Endothelial cell of umbilical vein (primary cell): ENCODE measurements at regions not wholly inside any gene's neighbourhood (a gene's known extent, or its start where the extent isn't known, plus 50 kb on each side); places are given as distances from the start of the nearest gene placed in this dataset.
"Not testable (repeated sequence)": the region's sequence is repeated elsewhere in the genome, so short reads cannot be mapped to it uniquely, and the experiment has no call there.

Experiments
- BruUV-seq: library from RNA; stranded (reverse); fragments of 400-500 nt; replicated peaks from 2 replicates; lab custom pipeline; 2021; lab: Mats Ljungman, UMichigan
- CTCF ChIA-PET: fragments of 300-600, 350-600 bp; sonication (Branson Sonifier 250); formaldehyde crosslinking; loops from one replicate; lab custom pipeline; 2021; ENCODE audit warnings: antibody characterized with exemption, inconsistent platforms; lab: Charles Lee
- POLR2A ChIA-PET: fragments of 300-600, 350-600 bp; sonication (Branson Sonifier 250); formaldehyde crosslinking; loops from one replicate; lab custom pipeline; 2021; ENCODE audit warnings: antibody characterized with exemption, inconsistent platforms; lab: Charles Lee
- DNase-seq: peaks from one replicate; pipeline ENCODE4 v3.0.0-alpha.2; 2011; ENCODE audit warnings: low read depth, low spot score
- FAIRE-seq: peaks from 2 replicates; lab custom pipeline; 2011; peaks lifted over from hg19 to GRCh38; lab: Jason Lieb, UNC
- H2AFZ ChIP-seq: 2 replicates; pipeline ENCODE4 v1.6.0; 2012; ENCODE audit warnings: low read depth, low read length, control low read depth, inconsistent platforms
- H3K27ac ChIP-seq: 2 replicates; pipeline ENCODE4 v1.5.1; 2011; ENCODE audit warnings: low read depth, mild to moderate bottlenecking, control low read depth, low read length, moderate library complexity; ENCODE audit not compliant: insufficient read depth
- H3K27me3 ChIP-seq, 2 experiments: 2 replicates each; pipeline versions ENCODE4 v1.6.0 to v1.6.1; 2011; ENCODE audit warnings: low read length in 2 of 2, mixed read lengths in 1 of 2; ENCODE audit not compliant: control insufficient read depth in 2 of 2, insufficient read depth in 2 of 2
- H3K36me3 ChIP-seq, 2 experiments: 2 replicates in 1 of 2; 3 replicates in 1 of 2; pipeline ENCODE4 v1.5.1; 2011; ENCODE audit warnings: low read length in 2 of 2, mild to moderate bottlenecking in 1 of 2, moderate library complexity in 1 of 2; ENCODE audit not compliant: control insufficient read depth in 2 of 2, insufficient read depth in 2 of 2; ENCODE audit errors: extremely low read depth in 1 of 2
- H3K4me1 ChIP-seq: 3 replicates; pipeline ENCODE4 v1.5.1; 2011; ENCODE audit warnings: mild to moderate bottlenecking, low read length; ENCODE audit not compliant: control insufficient read depth, insufficient read depth; ENCODE audit errors: extremely low read depth
- H3K4me2 ChIP-seq: 2 replicates; pipeline ENCODE4 v1.6.1; 2011; ENCODE audit warnings: low read length, control low read depth, mixed read lengths; ENCODE audit not compliant: insufficient read depth
- H3K4me3 ChIP-seq, 3 experiments: fragments of 200-600 bp in 1 of 3; sonication (generic), shearing (Covaris generic) in 1 of 3; replicated peaks in 1 of 3; 2 replicates each; pipeline ENCODE4 v1.5.1; 2011 to 2016; ENCODE audit warnings: control low read depth in 3 of 3, low read length in 3 of 3, mild to moderate bottlenecking in 2 of 3, inconsistent platforms in 1 of 3, low read depth in 1 of 3, moderate library complexity in 1 of 3; ENCODE audit not compliant: insufficient read depth in 1 of 3
- H3K79me2 ChIP-seq: 2 replicates; pipeline ENCODE4 v1.6.0; 2012; ENCODE audit warnings: low read length, inconsistent platforms; ENCODE audit not compliant: control insufficient read depth, insufficient read depth
- H3K9ac ChIP-seq: replicated peaks from 2 replicates; pipeline ENCODE3; 2011; ENCODE audit warnings: low read length, control low read depth; ENCODE audit not compliant: insufficient read depth; ENCODE audit errors: extremely low read depth
- H3K9me1 ChIP-seq: replicated peaks from 3 replicates; pipeline ENCODE4 v1.6.0; 2011; ENCODE audit warnings: mild to moderate bottlenecking, low read length; ENCODE audit not compliant: control insufficient read depth, insufficient read depth; ENCODE audit errors: extremely low read depth
- H3K9me3 ChIP-seq: replicated peaks from 2 replicates; pipeline ENCODE4 v1.5.1; 2012; ENCODE audit warnings: low read length, inconsistent platforms; ENCODE audit not compliant: control insufficient read depth, insufficient read depth
- H4K20me1 ChIP-seq: replicated peaks from 2 replicates; pipeline ENCODE3; 2011; ENCODE audit warnings: mild to moderate bottlenecking, low read length; ENCODE audit not compliant: control insufficient read depth, insufficient read depth; ENCODE audit errors: extremely low read depth
- dilution Hi-C: fragments of 300-500 bp; cut with MboI; formaldehyde crosslinking; loops from one replicate; pipeline ENCODE4 v1.15.0; 2019; ENCODE audit warnings: low sequenced_read_pairs; ENCODE audit not compliant: extremely low pct_ligation_motif_present
- intact Hi-C: fragments of 100-400 bp; cut with micrococcal nuclease; formaldehyde crosslinking; loops from one replicate; pipeline ENCODE4 v1.10.0; 2022

DNA sequence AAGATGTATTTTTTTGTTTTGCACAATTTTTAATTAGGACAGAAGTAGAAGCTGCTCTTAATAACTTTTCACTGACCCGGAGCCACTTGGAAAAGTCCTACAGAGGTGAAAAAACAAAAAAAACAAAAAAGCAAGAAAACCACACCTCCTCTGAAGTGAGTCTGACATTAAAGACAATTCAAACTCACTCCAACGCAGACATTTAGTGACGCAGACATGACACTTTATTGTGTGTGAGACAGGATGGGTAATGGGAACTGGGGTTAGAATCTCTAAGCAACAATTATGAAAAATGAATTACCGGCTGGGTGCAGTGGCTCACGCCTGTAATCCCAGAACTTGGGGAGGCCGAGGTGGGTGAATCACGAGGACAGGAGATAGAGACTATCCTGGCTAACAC lies 370.0 kb upstream of the SPATA31A3 start:
- H3K27ac ChIP-seq, H3K79me2 ChIP-seq, dilution Hi-C loops, FAIRE-seq, H3K4me1 ChIP-seq, H3K36me3 ChIP-seq, H3K4me3 ChIP-seq, CTCF ChIA-PET, DNase-seq, H3K27me3 ChIP-seq, POLR2A ChIA-PET, H3K9ac ChIP-seq, H3K4me2 ChIP-seq, H2AFZ ChIP-seq, H3K9me3 ChIP-seq, H4K20me1 ChIP-seq, H3K9me1 ChIP-seq, BruUV-seq, intact Hi-C loops: not testable (repeated sequence)

DNA sequence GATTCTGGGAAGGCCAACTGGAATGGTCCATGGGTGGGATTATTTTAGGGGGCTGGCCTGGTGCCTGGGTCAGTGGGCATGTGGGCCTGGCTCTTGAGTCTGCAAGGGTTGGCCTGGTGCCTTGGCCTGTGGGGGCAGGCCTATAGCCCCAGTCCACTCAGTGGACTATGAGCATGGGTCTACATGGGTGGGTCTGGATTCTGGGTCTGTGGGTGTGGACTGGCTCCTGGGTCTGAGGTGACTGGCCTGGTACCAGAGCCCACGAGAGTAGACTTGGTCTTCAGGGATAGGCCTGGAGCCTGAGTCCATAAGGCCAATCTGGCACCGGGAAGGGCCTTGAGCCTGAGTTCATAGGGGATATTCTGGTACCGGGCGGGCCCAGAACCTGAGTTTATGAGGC lies 361.6 kb upstream of the SPATA31A3 start:
- DNase-seq, FAIRE-seq, H3K27ac ChIP-seq, POLR2A ChIA-PET, dilution Hi-C loops, CTCF ChIA-PET, H3K9me3 ChIP-seq, H3K4me1 ChIP-seq, H3K4me2 ChIP-seq, H3K27me3 ChIP-seq, BruUV-seq, H3K4me3 ChIP-seq, intact Hi-C loops, H3K36me3 ChIP-seq, H3K9ac ChIP-seq, H3K9me1 ChIP-seq, H3K79me2 ChIP-seq, H2AFZ ChIP-seq, H4K20me1 ChIP-seq: not testable (repeated sequence)

DNA sequence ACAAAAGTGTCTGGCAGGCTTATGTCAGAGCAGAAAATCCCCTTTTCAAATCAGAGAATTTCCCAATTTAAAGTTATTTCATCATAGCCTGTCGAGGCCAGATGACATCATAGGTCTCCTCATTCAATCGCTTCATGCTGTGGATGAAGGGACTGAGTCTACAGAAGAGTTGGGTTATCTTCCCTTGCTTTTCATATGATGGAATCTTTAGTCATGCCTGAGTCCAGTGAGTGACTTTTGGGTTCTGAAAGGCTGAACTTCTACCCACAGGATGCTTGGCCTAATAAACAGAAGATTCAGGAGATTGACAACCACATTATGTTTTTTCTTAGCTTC lies 357.0 kb upstream of the SPATA31A3 start:
- H2AFZ ChIP-seq, CTCF ChIA-PET, H3K9ac ChIP-seq, H3K9me1 ChIP-seq, H4K20me1 ChIP-seq, H3K4me2 ChIP-seq, DNase-seq, H3K27ac ChIP-seq, H3K27me3 ChIP-seq, H3K4me1 ChIP-seq, BruUV-seq, H3K79me2 ChIP-seq, H3K4me3 ChIP-seq, POLR2A ChIA-PET, FAIRE-seq, H3K9me3 ChIP-seq, intact Hi-C loops, H3K36me3 ChIP-seq, dilution Hi-C loops: not testable (repeated sequence)

DNA sequence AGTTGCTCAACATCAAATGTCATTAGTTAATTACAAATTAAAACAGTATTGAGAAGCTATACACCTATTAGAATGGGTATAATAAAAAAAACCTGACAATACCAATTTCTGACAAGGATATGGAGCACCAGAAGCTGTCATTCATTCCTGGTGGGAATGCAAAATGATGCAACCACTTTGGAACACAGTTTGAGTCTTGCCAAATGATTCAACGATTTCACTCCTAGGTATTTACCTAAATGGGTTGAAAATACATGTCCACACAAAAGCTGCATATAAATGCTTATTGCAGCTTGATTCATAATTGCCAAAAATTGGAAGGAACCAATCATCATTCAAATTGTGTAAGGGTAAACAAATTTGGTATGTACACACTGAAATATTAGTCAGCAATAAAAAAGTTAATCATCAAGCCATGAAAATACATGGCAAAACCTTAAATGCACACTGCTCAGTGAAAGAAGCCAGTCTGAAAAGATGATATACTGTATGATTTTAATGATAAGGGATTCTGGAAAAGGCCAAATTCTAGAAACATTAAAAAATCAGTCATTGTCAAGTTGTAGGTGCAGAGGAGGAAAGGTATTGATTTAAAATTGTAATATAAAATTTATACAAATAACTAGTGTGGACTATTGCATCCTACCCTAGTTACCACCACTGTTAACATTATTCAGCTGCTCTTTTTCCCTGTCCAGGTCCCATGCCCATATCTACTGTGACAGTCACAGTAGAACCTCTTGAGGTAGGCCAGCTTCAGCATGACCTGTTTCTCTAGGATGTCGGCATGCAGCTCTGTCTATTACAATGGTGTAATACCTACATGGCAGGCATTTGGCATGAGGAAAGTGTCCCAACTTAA lies 356.4 kb upstream of the SPATA31A3 start:
- H3K9me1 ChIP-seq, intact Hi-C loops, H3K36me3 ChIP-seq, H3K9ac ChIP-seq, CTCF ChIA-PET, H3K27me3 ChIP-seq, H3K27ac ChIP-seq, dilution Hi-C loops, H3K4me3 ChIP-seq, FAIRE-seq, H4K20me1 ChIP-seq, H3K4me1 ChIP-seq, DNase-seq, H2AFZ ChIP-seq, H3K9me3 ChIP-seq, H3K79me2 ChIP-seq, H3K4me2 ChIP-seq, POLR2A ChIA-PET, BruUV-seq: not testable (repeated sequence)
